Esophagus squamous epithelium (tissue), 4 donors: ENCODE measurements at regions not wholly inside any gene's neighbourhood (a gene's known extent, or its start where the extent isn't known, plus 50 kb on each side); places are given as distances from the start of the nearest gene placed in this dataset.

Experiments
- POLR2A ChIP-seq, 4 donors: fragments of 450-650 bp; IDR thresholded peaks; one replicate each; pipeline ENCODE4 v1.6.1; 2017; ENCODE audit warnings: antibody characterized with exemption in 4 of 4, mild to moderate bottlenecking in 4 of 4, moderate library complexity in 3 of 4
- TF ChIP-seq, protein P1 (sequence below), 6 experiments: fragments of 450-650 bp in 4 of 6; fragments of 200-600 bp in 2 of 6; sonication (generic) in 2 of 6; IDR thresholded peaks; one replicate each; pipeline ENCODE4 v1.5.1; 2016 to 2019; ENCODE audit warnings: antibody characterized with exemption in 6 of 6, mild to moderate bottlenecking in 4 of 6, moderate library complexity in 4 of 6

DNA sequence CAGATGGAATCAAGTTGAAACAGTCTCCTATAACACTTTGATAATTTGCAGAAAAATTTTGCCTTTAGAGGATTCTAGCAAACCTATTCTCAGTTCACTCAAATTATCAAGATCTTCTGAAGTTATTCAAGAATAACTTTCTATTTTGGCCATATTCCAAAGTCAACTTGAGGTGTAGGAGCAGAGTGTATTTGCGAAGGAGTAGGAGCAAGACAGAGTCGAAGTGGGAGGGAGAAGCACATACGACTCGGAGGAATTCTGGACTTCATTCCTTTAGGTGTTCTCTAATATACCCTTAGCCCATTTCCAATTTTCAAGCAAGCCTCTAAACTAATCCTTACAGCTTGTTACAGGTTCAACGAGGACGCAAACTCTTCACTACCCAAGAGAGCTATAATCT, 252.9 kb downstream of the GPM6A start:
- TF ChIP-seq, protein P1, sequence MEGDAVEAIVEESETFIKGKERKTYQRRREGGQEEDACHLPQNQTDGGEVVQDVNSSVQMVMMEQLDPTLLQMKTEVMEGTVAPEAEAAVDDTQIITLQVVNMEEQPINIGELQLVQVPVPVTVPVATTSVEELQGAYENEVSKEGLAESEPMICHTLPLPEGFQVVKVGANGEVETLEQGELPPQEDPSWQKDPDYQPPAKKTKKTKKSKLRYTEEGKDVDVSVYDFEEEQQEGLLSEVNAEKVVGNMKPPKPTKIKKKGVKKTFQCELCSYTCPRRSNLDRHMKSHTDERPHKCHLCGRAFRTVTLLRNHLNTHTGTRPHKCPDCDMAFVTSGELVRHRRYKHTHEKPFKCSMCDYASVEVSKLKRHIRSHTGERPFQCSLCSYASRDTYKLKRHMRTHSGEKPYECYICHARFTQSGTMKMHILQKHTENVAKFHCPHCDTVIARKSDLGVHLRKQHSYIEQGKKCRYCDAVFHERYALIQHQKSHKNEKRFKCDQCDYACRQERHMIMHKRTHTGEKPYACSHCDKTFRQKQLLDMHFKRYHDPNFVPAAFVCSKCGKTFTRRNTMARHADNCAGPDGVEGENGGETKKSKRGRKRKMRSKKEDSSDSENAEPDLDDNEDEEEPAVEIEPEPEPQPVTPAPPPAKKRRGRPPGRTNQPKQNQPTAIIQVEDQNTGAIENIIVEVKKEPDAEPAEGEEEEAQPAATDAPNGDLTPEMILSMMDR (IDR thresholded peaks at IDR 0.05), result no peak
- no peak for TF ChIP-seq POLR2A (IDR thresholded peaks at IDR 0.05)
